ENCODE measurements at regions not wholly inside any gene's neighbourhood (a gene's known extent, or its start where the extent isn't known, plus 50 kb on each side); places are given as distances from the start of the nearest gene placed in this dataset.

DNA sequence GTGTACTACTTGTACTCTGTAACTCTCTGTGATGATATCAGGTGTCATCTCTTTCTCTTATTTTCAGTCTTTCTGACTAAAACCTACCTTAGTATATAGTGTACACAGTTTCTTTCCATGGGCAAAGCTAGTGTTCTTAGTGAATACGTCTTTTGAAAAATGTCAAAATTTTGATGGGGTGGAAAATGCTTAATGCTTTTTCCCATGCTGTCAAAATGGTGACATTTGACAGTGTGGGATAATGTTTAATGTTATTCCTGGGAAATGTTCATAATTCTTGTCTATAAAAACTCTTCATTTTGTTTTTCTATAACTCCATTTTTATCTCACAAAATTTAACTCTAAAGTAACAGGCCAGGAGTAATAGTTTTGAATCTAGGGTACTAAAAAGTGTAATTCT is 742.7 kb upstream of the FOXG1 start:
- TF ChIP-seq, protein P1, sequence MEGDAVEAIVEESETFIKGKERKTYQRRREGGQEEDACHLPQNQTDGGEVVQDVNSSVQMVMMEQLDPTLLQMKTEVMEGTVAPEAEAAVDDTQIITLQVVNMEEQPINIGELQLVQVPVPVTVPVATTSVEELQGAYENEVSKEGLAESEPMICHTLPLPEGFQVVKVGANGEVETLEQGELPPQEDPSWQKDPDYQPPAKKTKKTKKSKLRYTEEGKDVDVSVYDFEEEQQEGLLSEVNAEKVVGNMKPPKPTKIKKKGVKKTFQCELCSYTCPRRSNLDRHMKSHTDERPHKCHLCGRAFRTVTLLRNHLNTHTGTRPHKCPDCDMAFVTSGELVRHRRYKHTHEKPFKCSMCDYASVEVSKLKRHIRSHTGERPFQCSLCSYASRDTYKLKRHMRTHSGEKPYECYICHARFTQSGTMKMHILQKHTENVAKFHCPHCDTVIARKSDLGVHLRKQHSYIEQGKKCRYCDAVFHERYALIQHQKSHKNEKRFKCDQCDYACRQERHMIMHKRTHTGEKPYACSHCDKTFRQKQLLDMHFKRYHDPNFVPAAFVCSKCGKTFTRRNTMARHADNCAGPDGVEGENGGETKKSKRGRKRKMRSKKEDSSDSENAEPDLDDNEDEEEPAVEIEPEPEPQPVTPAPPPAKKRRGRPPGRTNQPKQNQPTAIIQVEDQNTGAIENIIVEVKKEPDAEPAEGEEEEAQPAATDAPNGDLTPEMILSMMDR (IDR thresholded peaks at IDR 0.05; ENCODE audit: low read depth, low read length), result no peak
- no peak for TF ChIP-seq POLR2A (IDR thresholded peaks at IDR 0.05; ENCODE audit: extremely low read depth, insufficient read length)

DNA sequence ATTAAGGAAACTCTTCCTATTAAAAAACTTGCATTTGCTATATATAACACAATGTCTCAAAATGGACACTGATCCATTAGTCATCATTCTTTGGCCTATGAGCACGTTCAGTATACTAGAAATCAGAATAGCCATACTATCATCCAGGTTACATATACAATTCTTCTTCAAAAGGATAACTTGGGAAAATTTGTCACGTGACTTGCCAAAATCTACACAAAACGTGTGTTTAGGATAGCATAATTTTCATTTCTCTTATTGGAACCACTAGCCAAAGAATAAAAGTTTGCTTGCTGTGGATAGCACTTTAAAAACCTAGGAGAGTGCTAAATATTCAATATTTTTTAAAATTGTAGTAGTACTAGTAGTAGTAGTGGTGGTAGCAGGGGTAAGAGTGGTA is 714.3 kb upstream of the FOXG1 start:
- no peak overlapping the region for H3K4me3 ChIP-seq (ENCODE audit: low read depth, low read length)
- TF ChIP-seq POLR2A (IDR thresholded peaks at IDR 0.05; ENCODE audit: extremely low read depth, insufficient read length) (no peak), MYC (IDR thresholded peaks at IDR 0.05; ENCODE audit: low read depth, low read length) (no peak)
- TF ChIP-seq, protein P2, sequence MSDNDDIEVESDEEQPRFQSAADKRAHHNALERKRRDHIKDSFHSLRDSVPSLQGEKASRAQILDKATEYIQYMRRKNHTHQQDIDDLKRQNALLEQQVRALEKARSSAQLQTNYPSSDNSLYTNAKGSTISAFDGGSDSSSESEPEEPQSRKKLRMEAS (IDR thresholded peaks at IDR 0.05; ENCODE audit: low read depth, low read length), result no peak
- TF ChIP-seq, protein P1 (IDR thresholded peaks at IDR 0.05; ENCODE audit: low read depth, low read length), result no peak
- no peak for DNase-seq (ENCODE audit: low read depth)

More for the DNA sequence above, 742.7 kb upstream of the FOXG1 start:
- no peak overlapping the region for H3K4me3 ChIP-seq (ENCODE audit: low read depth, low read length)
- DNase-seq (ENCODE audit: low read depth), result no peak

DNA sequence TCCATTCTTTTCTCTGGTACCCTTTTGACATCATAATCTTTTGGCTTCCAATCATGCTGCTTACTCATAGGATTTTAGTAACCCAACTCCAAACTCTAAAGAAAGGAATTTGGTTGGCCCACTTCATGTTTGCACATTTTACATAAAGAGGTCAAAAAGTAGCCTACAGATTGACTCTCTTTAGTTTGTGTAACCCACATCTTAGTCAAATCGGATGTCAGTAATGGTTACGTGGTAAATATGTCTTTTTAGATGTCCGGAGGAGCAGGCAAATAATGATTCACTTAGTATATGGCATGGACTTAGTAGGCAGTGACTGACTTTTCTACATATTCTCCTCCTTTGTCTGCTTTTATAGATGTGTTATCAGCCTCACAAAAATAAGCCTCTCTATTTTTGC is 711.6 kb upstream of the FOXG1 start:
- no peak for DNase-seq (ENCODE audit: low read depth)
- no peak overlapping the region for H3K4me3 ChIP-seq (ENCODE audit: low read depth, low read length)
- TF ChIP-seq POLR2A (IDR thresholded peaks at IDR 0.05; ENCODE audit: extremely low read depth, insufficient read length) (no peak), MYC (IDR thresholded peaks at IDR 0.05; ENCODE audit: low read depth, low read length) (no peak)
- TF ChIP-seq, protein P1 (IDR thresholded peaks at IDR 0.05; ENCODE audit: low read depth, low read length), result no peak
- TF ChIP-seq, protein P2 (IDR thresholded peaks at IDR 0.05; ENCODE audit: low read depth, low read length), result no peak

DNA sequence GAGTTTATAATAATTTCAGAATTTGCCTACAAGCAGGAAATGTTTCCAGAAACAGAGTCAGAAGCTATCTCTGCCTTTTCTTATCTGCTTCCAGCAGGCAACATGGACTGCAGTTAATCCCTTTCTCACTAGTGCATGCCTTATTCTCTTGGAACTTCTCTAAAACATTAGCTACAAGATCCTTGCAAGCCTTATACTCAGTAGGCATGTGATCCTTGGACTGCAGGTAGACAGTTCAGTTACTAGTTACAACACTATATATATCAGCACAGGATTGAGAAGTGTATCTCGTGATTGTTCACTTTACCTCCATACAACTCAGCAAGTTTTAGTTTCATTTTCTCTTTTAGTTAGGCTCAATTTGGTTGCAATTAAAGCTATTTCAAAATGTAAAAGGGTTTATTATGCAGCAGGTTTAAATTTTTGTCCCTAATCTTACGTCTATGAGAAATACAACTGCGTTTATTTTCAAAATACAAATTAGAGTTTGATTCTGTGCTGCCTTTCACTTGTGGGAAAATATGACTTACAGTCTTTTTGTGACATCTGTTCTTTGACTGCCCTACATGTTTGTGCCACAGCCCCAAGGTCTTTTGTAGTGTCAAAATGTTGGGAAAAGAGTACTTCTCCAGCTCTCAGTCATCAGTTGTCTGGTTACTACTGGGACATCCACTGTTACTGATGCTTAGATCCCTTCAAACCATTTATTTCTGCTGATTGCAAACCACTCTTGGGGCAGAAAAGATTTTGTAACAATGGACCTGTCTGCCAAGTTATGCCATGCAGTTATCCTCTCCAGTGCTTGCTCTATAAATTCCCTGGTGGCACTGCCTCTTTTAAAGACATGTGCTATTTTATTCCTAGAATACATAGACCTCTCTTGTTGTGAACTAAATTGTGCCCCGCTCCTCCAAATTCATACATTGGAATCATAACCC is 709.0 kb upstream of the FOXG1 start:
- TF ChIP-seq, protein P1 (IDR thresholded peaks at IDR 0.05; ENCODE audit: low read depth, low read length), result no peak
- TF ChIP-seq MYC (IDR thresholded peaks at IDR 0.05; ENCODE audit: low read depth, low read length) (no peak), POLR2A (IDR thresholded peaks at IDR 0.05; ENCODE audit: extremely low read depth, insufficient read length) (no peak)
- TF ChIP-seq, protein P2 (IDR thresholded peaks at IDR 0.05; ENCODE audit: low read depth, low read length), result no peak
- H3K4me3 ChIP-seq (ENCODE audit: low read depth, low read length), result peak overlapping the region; percentile 37
- peak; percentile 1 for DNase-seq (ENCODE audit: low read depth)

DNA sequence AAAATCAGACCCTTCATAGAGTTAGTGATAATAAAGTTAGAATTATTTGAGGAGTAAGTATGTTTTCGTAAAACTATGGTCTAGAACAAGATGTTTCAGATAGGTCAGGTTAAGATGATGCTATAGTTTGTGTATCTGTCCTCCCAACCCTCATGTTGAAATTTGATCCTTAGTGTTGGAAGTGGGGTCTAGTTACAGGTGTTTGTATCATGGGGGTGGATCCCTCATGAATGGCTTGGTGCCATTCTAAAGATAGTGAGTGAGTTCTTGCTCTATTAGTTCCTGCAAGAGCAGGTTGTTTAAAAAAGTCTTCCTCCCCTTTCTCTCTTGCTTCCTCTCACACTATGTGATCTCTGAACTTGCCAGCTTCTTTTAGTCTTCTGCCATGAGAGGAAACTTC is 707.3 kb upstream of the FOXG1 start:
- DNase-seq (ENCODE audit: low read depth), result no peak
- H3K4me3 ChIP-seq (ENCODE audit: low read depth, low read length), result no peak overlapping the region
- TF ChIP-seq, protein P2 (IDR thresholded peaks at IDR 0.05; ENCODE audit: low read depth, low read length), result no peak
- TF ChIP-seq, protein P1 (IDR thresholded peaks at IDR 0.05; ENCODE audit: low read depth, low read length), result no peak
- TF ChIP-seq MYC (IDR thresholded peaks at IDR 0.05; ENCODE audit: low read depth, low read length) (no peak), POLR2A (IDR thresholded peaks at IDR 0.05; ENCODE audit: extremely low read depth, insufficient read length) (no peak)
